Hematopoietic multipotent progenitor cell (in vitro differentiated cells): ENCODE measurements at regions not wholly inside any gene's neighbourhood (a gene's known extent, or its start where the extent isn't known, plus 50 kb on each side); places are given as distances from the start of the nearest gene placed in this dataset.
"Not testable (repeated sequence)": the region's sequence is repeated elsewhere in the genome, so short reads cannot be mapped to it uniquely, and the experiment has no call there.

Experiments used
- DNase-seq, 3 donors: peaks; one replicate each; pipeline ENCODE4 v3.0.0-alpha.2; 2011 to 2015; ENCODE audit warnings: low read depth in 2 of 3, low spot score in 2 of 3

DNA sequence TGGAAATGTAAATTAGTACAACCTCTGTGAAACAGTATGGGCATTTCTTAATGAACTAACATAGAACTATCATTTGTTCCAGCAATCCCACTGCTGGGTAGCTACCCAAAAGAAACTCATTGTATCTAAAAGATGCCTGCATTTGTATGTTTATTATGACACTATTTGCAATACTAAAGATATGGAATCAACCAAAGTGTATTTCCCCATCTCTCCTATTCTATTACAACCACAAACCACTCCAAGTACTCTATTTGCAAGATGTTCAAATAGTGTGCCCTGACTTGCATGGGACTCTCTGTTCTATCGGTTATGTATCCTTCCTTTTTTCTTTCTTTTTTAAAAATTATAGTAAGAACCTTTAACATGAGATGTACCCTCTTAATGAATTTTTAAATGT, 845.2 kb downstream of the CDH11 start:
- no peak for DNase-seq

DNA sequence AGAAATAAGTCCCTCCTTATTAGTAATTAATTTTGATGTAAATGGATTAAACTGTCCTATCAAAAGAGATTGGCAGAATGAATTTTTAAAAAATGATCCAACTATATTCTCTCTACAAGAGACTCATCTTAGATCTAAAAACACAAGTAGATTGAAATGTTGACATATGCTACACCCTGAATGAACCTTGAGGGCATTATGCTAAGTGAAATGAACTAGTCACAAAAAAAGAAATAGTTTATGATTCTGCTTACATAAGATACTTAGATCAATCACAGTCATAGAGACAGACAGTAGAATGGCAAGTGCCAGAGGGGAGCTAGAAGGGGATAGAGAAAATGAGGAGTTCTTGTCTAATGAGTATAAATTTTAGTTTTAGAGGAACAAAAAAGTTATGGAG, 849.8 kb downstream of the CDH11 start:
- no peak for DNase-seq

DNA sequence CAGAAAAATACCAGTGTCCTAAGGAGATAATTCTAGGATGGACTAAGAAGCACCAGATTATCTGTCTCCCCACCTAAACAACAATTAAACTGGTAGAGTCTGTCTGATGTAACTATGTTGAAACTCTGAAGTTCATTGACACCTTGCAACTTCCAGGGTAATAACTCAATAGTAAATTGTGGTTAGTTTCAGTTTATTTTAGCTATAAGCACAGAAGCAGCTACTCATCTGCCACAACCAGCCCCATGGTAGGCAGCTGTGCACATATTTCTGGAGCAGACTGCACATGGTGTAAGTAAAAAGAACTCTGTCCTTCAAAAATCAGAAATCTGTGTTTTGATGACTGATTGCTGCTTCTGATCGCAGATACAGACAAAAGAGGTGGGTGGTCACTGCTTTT, 852.1 kb downstream of the CDH11 start:
- DNase-seq: no peak

GRCh38 chr16:64265756-64266155, 856.1 kb downstream of the CDH11 start:
- no peak for DNase-seq

GRCh38 chr16:64260631-64261401, 861.0 kb downstream of the CDH11 start:
- DNase-seq: not testable (repeated sequence)

- no peak for DNase-seq
These were observed 867.2 kb downstream of the CDH11 start for GRCh38 chr16:64254443-64255367.

DNA sequence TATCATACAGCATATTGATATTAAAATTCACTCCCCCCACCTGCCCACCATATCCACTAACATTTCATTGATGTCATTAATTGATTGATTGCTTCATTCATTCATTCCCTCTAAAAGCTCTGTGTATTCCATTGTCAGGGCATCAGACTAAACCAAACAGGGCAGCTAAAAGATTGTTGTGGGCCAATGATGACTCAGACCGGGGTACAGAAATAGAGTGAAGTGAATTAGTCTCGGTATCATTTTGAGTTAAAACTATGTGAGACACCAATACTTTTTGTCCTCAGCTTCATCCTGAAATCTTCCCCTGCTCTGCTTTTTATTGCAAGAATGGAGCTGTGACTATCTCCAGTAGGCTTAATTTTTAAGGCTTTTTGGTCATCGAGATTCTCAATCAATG, 868.3 kb downstream of the CDH11 start:
- DNase-seq: no peak

GRCh38 chr16:64253096-64253495, 868.8 kb downstream of the CDH11 start:
- DNase-seq: no peak

DNA sequence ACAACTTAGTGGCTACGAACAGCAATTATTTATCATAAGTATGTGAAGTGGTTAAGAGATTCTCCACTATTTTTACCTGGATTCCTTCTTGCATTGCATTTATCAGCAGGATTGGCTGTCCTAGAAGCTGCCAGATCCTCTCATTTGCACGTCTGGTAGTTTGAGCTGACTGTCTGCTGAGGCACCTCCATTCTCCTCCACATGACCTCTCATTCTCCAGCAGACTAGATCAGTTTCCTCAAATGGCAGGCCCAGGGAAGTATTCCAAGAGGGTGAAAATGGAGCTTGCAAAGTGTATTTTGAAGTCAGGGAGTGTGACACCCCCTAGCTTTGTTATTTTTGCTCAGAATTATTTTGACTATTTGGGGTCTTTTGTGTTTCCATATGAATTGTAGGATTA, 870.1 kb downstream of the CDH11 start:
- DNase-seq: no peak

- no peak for DNase-seq
These were observed 871.0 kb downstream of the CDH11 start for GRCh38 chr16:64250866-64251265.

GRCh38 chr16:64242492-64242891, 879.4 kb downstream of the CDH11 start:
- no peak for DNase-seq

DNA sequence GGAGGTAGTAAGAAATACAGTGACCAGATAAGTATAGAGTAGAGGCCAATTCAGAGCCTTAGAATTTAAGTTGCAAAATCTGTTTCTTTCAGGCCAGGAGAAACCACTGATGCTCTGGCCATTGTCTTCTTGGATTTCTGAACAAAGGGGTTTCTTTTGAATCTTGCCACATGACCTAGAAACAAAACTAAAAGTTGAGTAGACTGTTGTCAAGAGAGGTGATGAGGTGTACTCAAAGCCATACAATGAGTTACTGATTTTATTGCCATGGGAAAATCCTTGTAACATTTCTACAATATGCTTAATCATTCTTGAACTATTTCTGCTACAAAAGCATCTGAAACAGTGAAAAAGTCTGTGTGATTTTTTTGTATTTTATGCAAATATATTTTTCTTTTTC, 881.3 kb downstream of the CDH11 start:
- DNase-seq: no peak

DNA sequence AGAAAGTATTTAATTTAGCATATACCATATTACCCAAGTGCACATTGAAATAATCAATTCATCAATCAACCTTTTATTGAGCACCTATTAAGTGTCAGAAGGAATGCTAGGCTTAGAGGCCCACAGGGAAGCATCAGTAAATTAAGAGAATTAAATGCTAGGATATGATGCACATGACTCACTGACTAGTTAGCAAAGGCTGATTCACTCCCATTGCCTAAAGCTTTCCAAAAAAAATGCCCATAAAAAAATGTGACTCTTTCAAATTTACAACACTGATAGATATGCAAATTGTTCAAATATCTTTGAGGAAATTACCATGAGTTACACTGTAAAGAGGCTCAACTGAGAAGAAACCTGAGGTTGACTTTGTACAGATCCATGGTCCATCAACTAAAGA, 883.3 kb downstream of the CDH11 start:
- DNase-seq: no peak

DNA sequence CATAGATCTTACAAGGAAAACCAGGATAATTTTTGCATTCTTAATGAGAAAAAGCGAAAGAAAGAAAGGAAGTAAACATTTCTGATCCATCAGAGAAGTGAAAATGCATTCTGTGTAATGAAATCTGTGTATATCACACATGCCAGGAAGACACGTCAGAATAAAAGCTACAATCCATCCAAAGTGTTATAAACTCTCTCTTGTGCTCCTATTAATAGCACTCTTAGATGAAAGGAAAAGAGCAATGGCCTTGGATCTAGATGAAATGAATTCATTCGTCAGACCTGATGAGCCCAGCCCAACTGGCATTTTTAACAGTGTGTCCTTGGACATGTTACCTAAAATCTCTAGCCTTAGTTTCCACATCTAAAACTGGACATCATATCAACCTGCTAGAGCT, 885.5 kb downstream of the CDH11 start:
- no peak for DNase-seq

DNA sequence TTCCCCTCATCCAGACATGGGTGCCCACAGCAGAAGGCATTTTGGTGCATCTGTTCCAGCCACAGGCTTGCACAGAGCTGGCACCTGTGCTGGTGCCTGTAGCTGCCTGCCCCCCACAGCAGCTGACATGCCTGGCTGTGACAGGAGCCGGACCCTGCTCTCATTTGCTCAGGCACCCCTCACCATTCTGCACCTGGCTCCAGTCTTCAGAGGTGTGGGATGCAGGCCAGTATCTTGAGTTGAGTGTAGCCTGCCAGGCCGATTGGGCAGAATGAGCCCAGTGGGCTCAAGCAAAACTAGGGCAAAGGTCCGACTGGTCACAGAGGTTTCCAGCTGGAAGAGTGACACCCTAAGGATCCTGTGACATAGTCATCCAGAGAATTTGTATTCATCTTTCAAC, 887.7 kb downstream of the CDH11 start:
- DNase-seq: no peak

- DNase-seq: no peak
These were observed 896.2 kb downstream of the CDH11 start for GRCh38 chr16:64225696-64226095.

DNA sequence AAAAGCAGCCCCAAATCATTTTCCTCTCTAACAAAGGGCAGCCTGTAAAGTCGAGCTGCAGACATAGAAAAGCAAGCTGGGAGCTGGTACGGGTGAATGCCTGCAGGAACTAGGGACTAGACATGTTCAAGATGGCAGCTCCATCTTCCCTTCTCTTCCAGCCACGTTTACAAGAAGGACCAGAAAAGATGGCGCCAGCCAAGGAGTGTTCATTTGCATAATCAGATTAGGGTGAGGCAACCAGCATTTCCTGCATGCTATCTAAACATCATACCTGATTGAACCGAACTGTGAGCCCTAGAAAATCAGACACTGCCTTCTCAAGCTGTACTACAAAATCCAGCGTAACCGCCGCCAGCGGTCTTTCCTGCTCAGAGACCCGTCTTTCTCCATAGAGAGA, 896.8 kb downstream of the CDH11 start:
- no peak for DNase-seq

GRCh38 chr16:64217789-64218535, 903.9 kb downstream of the CDH11 start:
- DNase-seq: no peak

DNA sequence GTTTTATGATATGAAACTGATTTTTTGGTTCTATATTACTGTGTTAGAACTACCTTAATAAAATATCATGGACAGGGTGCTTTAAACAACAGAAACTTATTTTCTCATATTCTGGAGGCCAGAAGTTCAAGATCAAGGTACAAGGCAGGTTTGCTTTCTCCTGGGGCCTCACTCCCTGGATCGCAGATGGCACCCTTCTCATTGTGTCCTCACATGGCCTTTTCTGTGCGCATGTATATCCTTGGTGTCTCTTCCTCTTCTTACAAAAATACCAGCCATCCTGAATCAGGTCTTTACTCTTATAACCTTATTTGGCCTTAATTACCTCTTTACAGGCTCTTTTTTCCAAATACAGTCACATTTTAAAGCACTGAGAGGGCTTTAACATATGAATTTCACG, 906.1 kb downstream of the CDH11 start:
- no peak for DNase-seq

GRCh38 chr16:64211331-64211730, 910.5 kb downstream of the CDH11 start:
- DNase-seq: no peak

DNA sequence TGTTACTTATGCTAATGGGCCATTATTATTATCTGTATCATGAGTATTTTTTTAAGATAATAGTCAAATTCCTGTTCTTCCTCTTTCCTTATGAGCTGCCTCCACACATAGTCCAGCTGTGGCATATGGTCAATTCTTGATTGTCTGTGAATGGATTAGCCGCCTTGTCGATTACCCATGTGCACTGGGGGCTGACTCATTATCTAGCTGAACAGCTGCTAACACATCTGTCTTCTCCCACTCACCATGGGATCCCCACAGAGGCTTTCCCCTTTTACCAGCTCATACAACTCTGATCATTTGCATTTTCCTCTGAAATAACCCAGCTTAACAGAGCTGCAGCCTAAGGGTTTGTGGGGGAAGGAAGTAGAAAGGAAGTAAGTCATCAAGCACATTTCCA, 915.0 kb downstream of the CDH11 start:
- no peak for DNase-seq
